ENCODE measurements at regions not wholly inside any gene's neighbourhood (a gene's known extent, or its start where the extent isn't known, plus 50 kb on each side); places are given as distances from the start of the nearest gene placed in this dataset.
"Not testable (repeated sequence)": the region's sequence is repeated elsewhere in the genome, so short reads cannot be mapped to it uniquely, and the experiment has no call there.

DNA sequence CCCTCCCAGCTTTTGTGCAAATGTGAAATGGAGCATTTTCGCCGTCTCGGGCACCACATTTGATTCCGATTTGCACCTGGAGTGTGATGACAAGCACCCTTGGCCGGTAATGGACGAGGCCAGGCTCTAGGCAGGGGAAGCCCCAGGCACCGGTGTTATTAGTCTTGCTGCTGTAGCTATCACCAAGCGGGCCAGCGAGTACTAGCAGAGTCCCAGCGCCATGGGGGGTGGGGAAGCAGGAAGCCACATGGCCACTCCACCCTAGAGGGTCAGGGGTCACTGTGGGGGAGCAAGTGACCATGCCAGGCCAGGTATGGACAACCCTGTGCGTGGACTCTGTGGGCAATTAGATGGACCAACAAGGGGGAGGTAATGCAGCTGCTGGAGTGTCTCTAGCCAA is 88.8 kb downstream of the CPZ start:
- H3K4me1 Mint-ChIP-seq = no peaks in the 10 kb centered on the region
- no peaks in the 10 kb centered on the region for H3K9me3 Mint-ChIP-seq
- ATAC-seq (no peak), DNase-seq (ENCODE audit: low spot score in 2 of 2) (no peak)
- no peaks in the 10 kb centered on the region for H3K36me3 Mint-ChIP-seq
- no peak overlapping the region for H3K27ac Mint-ChIP-seq
- H3K4me3 Mint-ChIP-seq = no peak overlapping the region

DNA sequence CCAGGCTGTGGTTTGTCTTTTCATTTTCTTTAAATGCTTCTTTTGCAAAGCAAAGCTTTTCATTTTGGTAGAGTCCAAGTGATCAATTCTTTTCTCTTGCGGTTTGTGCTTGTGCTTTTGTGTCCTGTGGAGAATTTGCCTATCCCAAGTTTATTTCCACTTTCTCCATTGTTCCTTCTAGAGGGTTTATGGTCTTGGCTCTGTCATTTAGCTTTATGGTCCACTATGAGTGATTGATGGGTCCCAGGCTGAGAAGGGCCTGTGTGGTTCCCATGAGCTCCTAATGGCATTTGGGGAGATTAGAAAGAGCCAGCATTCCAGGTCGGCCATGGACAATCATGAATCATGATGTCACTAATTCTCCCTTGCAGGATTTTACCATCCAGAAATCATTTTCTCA is 86.5 kb downstream of the CPZ start:
- Mint-ChIP-seq H3K4me3 (no peak overlapping the region), H3K4me1 (no peaks in the 10 kb centered on the region), H3K27ac (no peak overlapping the region), H3K9me3 (no peaks in the 10 kb centered on the region), H3K36me3 (no peaks in the 10 kb centered on the region)
- no peak for DNase-seq (ENCODE audit: low spot score in 2 of 2)
- ATAC-seq = no peak

DNA sequence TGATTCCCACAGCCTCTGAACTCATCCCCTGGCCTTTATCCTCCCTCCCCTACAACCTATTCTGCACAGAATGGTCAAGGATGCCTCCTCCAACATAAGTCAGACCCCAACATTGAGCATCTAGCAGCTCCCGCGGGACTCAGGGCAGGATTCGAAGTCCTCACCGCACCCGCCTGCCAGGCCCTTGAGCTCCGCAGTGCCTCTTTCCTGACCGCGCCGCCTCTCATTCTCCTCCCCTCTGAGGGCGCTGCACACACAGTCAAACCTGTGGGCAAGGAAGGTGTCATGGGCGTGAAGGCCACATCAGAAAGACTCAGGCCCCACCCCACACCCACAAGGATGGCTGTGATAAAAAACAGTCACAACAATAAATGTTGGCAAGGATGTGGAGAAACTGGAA is 84.1 kb downstream of the CPZ start:
- Mint-ChIP-seq H3K27ac (no peak overlapping the region), H3K9me3 (no peaks in the 10 kb centered on the region)
- no peak for ATAC-seq

DNA sequence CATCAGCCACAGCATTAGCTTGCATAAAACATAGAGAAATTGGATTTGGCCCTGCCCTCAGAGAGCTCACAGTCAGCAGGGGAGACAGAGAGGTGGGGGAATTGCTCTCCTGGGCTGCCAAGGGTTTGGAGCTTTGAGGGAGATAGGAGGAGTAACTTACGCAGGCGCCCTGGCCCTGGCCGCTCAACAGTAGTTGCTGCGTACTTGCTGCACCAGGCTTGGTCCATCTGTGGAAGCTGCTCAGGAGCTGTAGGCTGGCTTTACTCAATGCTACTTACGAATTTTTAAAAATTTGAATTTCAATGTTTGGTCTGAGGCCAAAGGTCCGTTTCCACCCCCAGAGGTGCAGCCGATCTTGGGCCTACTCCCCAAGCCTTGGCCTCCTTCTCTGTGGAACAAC is 83.3 kb downstream of the CPZ start:
- Mint-ChIP-seq H3K4me3 (no peak overlapping the region), H3K9me3 (no peaks in the 10 kb centered on the region), H3K36me3 (no peaks in the 10 kb centered on the region), H3K4me1 (no peaks in the 10 kb centered on the region), H3K27ac (no peak overlapping the region)
- no peak for ATAC-seq
- DNase-seq (ENCODE audit: low spot score in 2 of 2) = no peak

More for the DNA sequence above, 84.1 kb downstream of the CPZ start:
- Mint-ChIP-seq H3K4me1 (no peaks in the 10 kb centered on the region), H3K4me3 (no peak overlapping the region), H3K36me3 (no peaks in the 10 kb centered on the region)
- no peak for DNase-seq (ENCODE audit: low spot score in 2 of 2)

DNA sequence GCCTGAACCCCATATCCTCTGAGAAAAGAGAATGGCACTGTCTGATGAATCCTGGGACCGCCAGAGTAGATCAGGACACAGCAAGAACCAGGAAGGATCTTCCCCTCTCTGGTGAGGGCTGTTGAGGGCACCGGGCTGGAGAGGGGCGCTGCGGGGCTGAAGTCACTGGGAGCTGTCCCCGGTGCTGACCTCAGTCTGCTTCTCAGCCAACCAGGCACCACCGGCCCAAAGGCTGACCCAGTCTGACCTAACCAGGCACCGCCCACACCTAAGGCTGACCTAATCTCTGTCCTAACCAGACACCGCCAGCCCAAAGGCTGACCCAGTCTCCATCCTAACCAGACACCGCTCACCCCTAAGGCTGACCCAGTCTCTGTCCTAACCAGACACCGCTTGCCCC is 82.8 kb downstream of the CPZ start:
- no peaks in the 10 kb centered on the region for H3K4me1 Mint-ChIP-seq
- no peaks in the 10 kb centered on the region for H3K36me3 Mint-ChIP-seq
- no peaks in the 10 kb centered on the region for H3K9me3 Mint-ChIP-seq
- DNase-seq (ENCODE audit: low spot score in 2 of 2) = no peak
- H3K4me3 Mint-ChIP-seq = no peak overlapping the region
- H3K27ac Mint-ChIP-seq = no peak overlapping the region
- no peak for ATAC-seq

DNA sequence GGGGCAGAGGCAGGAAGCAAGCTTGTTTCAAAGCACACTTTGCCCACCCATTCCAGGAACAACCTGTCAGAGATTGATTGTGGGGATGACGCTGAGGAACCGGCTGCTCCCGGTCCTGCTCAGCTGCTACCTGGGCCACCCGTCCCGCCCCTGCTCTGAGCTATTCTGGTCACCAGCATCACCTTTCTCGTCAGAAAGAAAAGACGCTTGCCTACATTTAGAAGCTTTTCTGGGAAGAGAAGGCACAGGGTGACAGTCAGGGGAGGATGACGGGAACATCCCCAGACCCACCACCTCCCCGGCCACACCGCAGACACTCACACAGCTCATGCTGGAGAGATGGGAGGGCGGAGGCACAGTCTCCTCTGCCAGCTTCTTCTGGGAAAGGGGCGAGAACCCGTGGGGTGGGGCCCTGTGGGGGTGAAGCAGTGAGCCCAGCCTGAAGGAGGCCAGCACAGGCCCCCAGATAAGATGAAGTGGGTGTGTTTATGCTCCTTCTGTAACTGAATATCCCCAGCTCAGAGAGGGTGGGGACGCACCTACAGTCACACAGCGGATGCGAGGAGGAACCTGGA is 81.8 kb downstream of the CPZ start:
- Mint-ChIP-seq H3K4me1 (no peaks in the 10 kb centered on the region), H3K27ac (no peak overlapping the region), H3K36me3 (no peaks in the 10 kb centered on the region), H3K4me3 (no peak overlapping the region), H3K9me3 (no peaks in the 10 kb centered on the region)
- no peak for ATAC-seq
- no peak for DNase-seq (ENCODE audit: low spot score in 2 of 2)

DNA sequence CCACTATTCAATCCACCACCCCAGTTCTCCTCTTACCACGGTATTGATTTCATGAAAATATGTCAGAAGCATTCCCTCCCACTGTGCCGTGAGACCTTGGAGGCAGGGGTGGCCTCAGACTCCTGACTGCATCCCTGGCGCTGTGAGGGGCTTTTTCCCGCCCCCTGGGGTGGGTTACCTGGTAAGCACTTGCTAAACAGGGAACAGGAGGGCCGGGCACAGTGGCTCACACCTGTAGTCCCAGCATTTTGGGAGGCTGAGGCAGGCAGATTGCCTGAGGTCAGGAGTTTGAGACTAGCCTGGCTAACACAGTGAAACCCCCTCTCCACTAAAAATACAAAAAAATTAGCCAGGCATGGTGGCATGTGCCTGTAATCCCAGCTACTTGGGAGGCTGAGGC is 80.5 kb downstream of the CPZ start:
- not testable (repeated sequence) for DNase-seq (ENCODE audit: low spot score in 2 of 2); H3K27ac Mint-ChIP-seq; H3K4me3 Mint-ChIP-seq; ATAC-seq; H3K36me3 Mint-ChIP-seq; H3K4me1 Mint-ChIP-seq; H3K9me3 Mint-ChIP-seq

DNA sequence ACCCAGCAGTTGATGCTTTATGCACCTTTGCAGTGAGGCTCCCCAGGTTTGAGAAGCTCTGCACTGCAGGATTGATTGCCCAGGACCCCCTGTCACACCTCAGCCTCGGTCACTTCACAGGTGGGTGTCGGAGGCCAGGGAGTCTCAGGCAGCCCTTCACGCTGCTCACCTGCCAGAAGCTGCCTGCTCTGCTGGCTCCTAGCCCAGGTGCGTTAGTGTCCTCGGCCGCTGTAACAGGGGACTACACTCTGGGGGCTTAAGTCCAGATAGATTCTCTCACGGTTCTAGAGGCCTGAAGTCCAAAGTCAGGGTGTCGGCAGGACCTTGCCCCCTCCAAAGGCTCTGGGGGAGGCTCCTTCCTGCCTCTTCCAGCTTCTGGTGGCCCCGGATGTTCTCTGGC is 79.9 kb downstream of the CPZ start:
- H3K9me3 Mint-ChIP-seq = no peaks in the 10 kb centered on the region
- no peak overlapping the region for H3K4me3 Mint-ChIP-seq
- no peaks in the 10 kb centered on the region for H3K4me1 Mint-ChIP-seq
- ATAC-seq (no peak), DNase-seq (ENCODE audit: low spot score in 2 of 2) (no peak)
- H3K36me3 Mint-ChIP-seq = no peaks in the 10 kb centered on the region
- no peak overlapping the region for H3K27ac Mint-ChIP-seq

DNA sequence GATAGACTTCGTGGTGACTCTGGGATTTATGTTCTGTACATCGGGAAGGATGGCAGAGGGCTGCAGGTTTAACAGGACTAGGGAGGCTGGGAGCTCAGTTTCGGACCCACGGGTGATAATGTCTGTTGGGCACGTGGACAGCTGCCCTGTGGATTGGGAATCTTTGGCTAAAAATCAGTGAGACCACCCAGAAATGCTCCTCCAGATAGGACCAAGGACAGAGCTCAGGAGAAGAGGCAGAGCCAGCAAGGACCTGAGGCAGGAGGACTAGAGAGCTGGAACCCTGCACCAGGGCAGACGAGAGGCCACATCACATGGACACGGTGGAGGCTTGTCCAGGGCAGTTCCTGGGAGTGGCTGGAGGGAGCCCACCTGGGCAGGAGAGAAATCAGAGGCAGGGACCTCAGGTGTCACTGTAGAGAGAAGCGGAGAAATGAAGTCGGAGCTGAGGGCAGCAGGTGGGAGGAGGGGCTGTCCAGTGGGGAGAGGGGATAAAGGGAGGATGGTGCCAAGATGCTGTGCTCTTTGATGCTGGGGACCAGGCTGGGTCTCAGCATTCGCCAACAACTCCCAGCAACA is 79.2 kb downstream of the CPZ start:
- Mint-ChIP-seq H3K27ac (no peak overlapping the region), H3K4me1 (no peaks in the 10 kb centered on the region), H3K9me3 (no peaks in the 10 kb centered on the region), H3K36me3 (no peaks in the 10 kb centered on the region), H3K4me3 (no peak overlapping the region)
- ATAC-seq (no peak), DNase-seq (ENCODE audit: low spot score in 2 of 2) (no peak)
